ENCODE measurements at regions not wholly inside any gene's neighbourhood (a gene's known extent, or its start where the extent isn't known, plus 50 kb on each side); places are given as distances from the start of the nearest gene placed in this dataset.

- Mint-ChIP-seq H3K27ac (no peak overlapping the region), H3K4me3 (no peak overlapping the region), H3K4me1 (peaks cover 5 to 6% of the 10 kb centered on the region in 2 donors), H3K9me3 (peaks cover 2 to 3% of the 10 kb centered on the region in 2 donors), H3K27me3 (ENCODE audit: low read depth in 2 of 2) (peaks cover 0 to 4% of the 10 kb centered on the region in 2 donors), H3K36me3 (no peaks in the 10 kb centered on the region)
- DNase-seq, result no peak
- H3K4me3 ChIP-seq (ENCODE audit: low read length), result no peak overlapping the region
- 85% methylated on average over 2 of the region's 2 CpGs for WGBS (ENCODE audit: insufficient coverage)
- no peaks in the 10 kb centered on the region for H3K4me1 ChIP-seq (ENCODE audit: control insufficient read depth, insufficient read depth, low read length)
- no peak for TF ChIP-seq CTCF (IDR thresholded peaks at IDR 0.05)
- no peaks in the 10 kb centered on the region for H3K27me3 ChIP-seq (ENCODE audit: control insufficient read depth, insufficient read depth, low read length)
- intact Hi-C loops (cut with micrococcal nuclease), result no loop called here
- peaks cover 5% of the 10 kb centered on the region for H3K9me3 ChIP-seq (ENCODE audit: control insufficient read depth, insufficient read depth, low read length)
- no peak for ATAC-seq
- H3K27ac ChIP-seq (ENCODE audit: low read length), result no peak overlapping the region
- H3K36me3 ChIP-seq (ENCODE audit: control insufficient read depth, insufficient read depth, low read length), result no peaks in the 10 kb centered on the region
Measured at GRCh38 chr18:44473394-44474066, 207.2 kb upstream of the SETBP1 start.

GRCh38 chr18:44474067-44474411 lies 206.6 kb upstream of the SETBP1 start:
- Histone ChIP-seq H3K27me3 (ENCODE audit: control insufficient read depth, insufficient read depth, low read length) (no peaks in the 10 kb centered on the region), H3K4me3 (ENCODE audit: low read length) (no peak overlapping the region)
- H3K27me3 Mint-ChIP-seq (ENCODE audit: low read depth in 2 of 2), result peaks cover 0 to 4% of the 10 kb centered on the region in 2 donors

GRCh38 chr18:44474591-44474990 lies 206.1 kb upstream of the SETBP1 start:
- Histone ChIP-seq H3K4me3 (ENCODE audit: low read length) (no peak overlapping the region), H3K27ac (ENCODE audit: low read length) (no peak overlapping the region), H3K9me3 (ENCODE audit: control insufficient read depth, insufficient read depth, low read length) (peaks cover 13% of the 10 kb centered on the region), H3K36me3 (ENCODE audit: control insufficient read depth, insufficient read depth, low read length) (no peaks in the 10 kb centered on the region), H3K4me1 (ENCODE audit: control insufficient read depth, insufficient read depth, low read length) (no peaks in the 10 kb centered on the region), H3K27me3 (ENCODE audit: control insufficient read depth, insufficient read depth, low read length) (no peaks in the 10 kb centered on the region)
- no peak for TF ChIP-seq CTCF (IDR thresholded peaks at IDR 0.05)
- ATAC-seq (no peak), DNase-seq (no peak)
- Mint-ChIP-seq H3K27ac (no peak overlapping the region), H3K4me1 (peaks cover 5 to 6% of the 10 kb centered on the region in 2 donors), H3K27me3 (ENCODE audit: low read depth in 2 of 2) (peaks cover 0 to 4% of the 10 kb centered on the region in 2 donors), H3K4me3 (no peak overlapping the region), H3K9me3 (peaks cover 2 to 7% of the 10 kb centered on the region in 2 donors), H3K36me3 (peaks cover under 1% of the 10 kb centered on the region)
- intact Hi-C loops (cut with micrococcal nuclease), result no loop called here

More at GRCh38 chr18:44474067-44474411, 206.6 kb upstream of the SETBP1 start:
- Histone ChIP-seq H3K4me1 (ENCODE audit: control insufficient read depth, insufficient read depth, low read length) (no peaks in the 10 kb centered on the region), H3K27ac (ENCODE audit: low read length) (no peak overlapping the region), H3K9me3 (ENCODE audit: control insufficient read depth, insufficient read depth, low read length) (peaks cover 8% of the 10 kb centered on the region), H3K36me3 (ENCODE audit: control insufficient read depth, insufficient read depth, low read length) (no peaks in the 10 kb centered on the region)
- ATAC-seq, result no peak
- no peak for DNase-seq
- H3K9me3 Mint-ChIP-seq, result peaks cover 2 to 7% of the 10 kb centered on the region in 2 donors
- H3K4me1 Mint-ChIP-seq, result peaks cover 5 to 6% of the 10 kb centered on the region in 2 donors
- no peak overlapping the region for H3K4me3 Mint-ChIP-seq
- no peak overlapping the region for H3K27ac Mint-ChIP-seq
- TF ChIP-seq CTCF (IDR thresholded peaks at IDR 0.05), result no peak
- WGBS (ENCODE audit: insufficient coverage), result 52% methylated on average over 3 of the region's 3 CpGs
- H3K36me3 Mint-ChIP-seq, result no peaks in the 10 kb centered on the region
- intact Hi-C loops (cut with micrococcal nuclease), result no loop called here

- Mint-ChIP-seq H3K27me3 (ENCODE audit: low read depth in 2 of 2) (no peaks in the 10 kb centered on the region), H3K27ac (no peak overlapping the region), H3K4me1 (no peaks in the 10 kb centered on the region), H3K4me3 (no peak overlapping the region), H3K9me3 (peaks cover 0 to 10% of the 10 kb centered on the region in 2 donors), H3K36me3 (peaks cover 19% of the 10 kb centered on the region)
- peaks cover 17% of the 10 kb centered on the region for H3K9me3 ChIP-seq (ENCODE audit: control insufficient read depth, insufficient read depth, low read length)
- H3K27ac ChIP-seq (ENCODE audit: low read length), result no peak overlapping the region
- H3K36me3 ChIP-seq (ENCODE audit: control insufficient read depth, insufficient read depth, low read length), result no peaks in the 10 kb centered on the region
- TF ChIP-seq CTCF (IDR thresholded peaks at IDR 0.05), result no peak
- DNase-seq (no peak), ATAC-seq (no peak)
- intact Hi-C loops (cut with micrococcal nuclease), result no loop called here
- no peaks in the 10 kb centered on the region for H3K4me1 ChIP-seq (ENCODE audit: control insufficient read depth, insufficient read depth, low read length)
- 66% methylated on average over 4 of the region's 4 CpGs for WGBS (ENCODE audit: insufficient coverage)
- H3K27me3 ChIP-seq (ENCODE audit: control insufficient read depth, insufficient read depth, low read length), result no peaks in the 10 kb centered on the region
- H3K4me3 ChIP-seq (ENCODE audit: low read length), result no peak overlapping the region
Measured at GRCh38 chr18:44482761-44483160, 197.9 kb upstream of the SETBP1 start.

Data from natural killer cell (primary cell).